AG04450 (cell line): ENCODE measurements at regions not wholly inside any gene's neighbourhood (a gene's known extent, or its start where the extent isn't known, plus 50 kb on each side); places are given as distances from the start of the nearest gene placed in this dataset.

Experiments used
- CTCF ChIA-PET: fragments of 300-600, 350-600 bp; formaldehyde crosslinking; extraction: SDS; loops from one replicate; lab custom pipeline; 2022; ENCODE audit warnings: antibody characterized with exemption, inconsistent platforms; lab: Charles Lee
- POLR2A ChIA-PET: fragments of 350-600 bp; formaldehyde crosslinking; extraction: SDS; loops from one replicate; lab custom pipeline; 2021; ENCODE audit warnings: antibody characterized with exemption, inconsistent platforms; lab: Yijun Ruan, JAX
- DNase-seq: peaks from one replicate; pipeline ENCODE4 v3.0.0-alpha.2; 2011; ENCODE audit warnings: low read depth, low spot score
- H3K27ac ChIP-seq: one replicate; pipeline ENCODE4 v1.5.1; 2012; ENCODE audit warnings: low read depth, low read length, control low read depth
- H3K27me3 ChIP-seq: one replicate; pipeline ENCODE4 v1.6.0; 2012; ENCODE audit warnings: low read length; ENCODE audit not compliant: control insufficient read depth, insufficient read depth
- H3K4me3 ChIP-seq: 2 replicates; pipeline ENCODE4 v1.5.1; 2011; ENCODE audit warnings: mild to moderate bottlenecking, low read depth, low read length, control low read depth
- H3K9me3 ChIP-seq: 2 replicates; pipeline ENCODE4 v1.5.1; 2012; ENCODE audit warnings: low read length; ENCODE audit not compliant: control insufficient read depth, insufficient read depth
- CTCF ChIP-seq: IDR thresholded peaks from 2 replicates; pipeline ENCODE4 v1.5.1; 2011; ENCODE audit warnings: low read depth, low read length, control low read depth, inconsistent platforms

- no peak overlapping the region for H3K4me3 ChIP-seq
- no peaks in the 10 kb centered on the region; the same call in 1 of the 2 replicates for H3K9me3 ChIP-seq
- DNase-seq: no peak
- no peak for TF ChIP-seq CTCF
- peaks cover 10% of the 10 kb centered on the region for H3K27me3 ChIP-seq
- ChIA-PET CTCF (no interaction called here), POLR2A (no interaction called here)
- H3K27ac ChIP-seq: no peak overlapping the region
Observed at GRCh38 chr15:81754078-81754477, 291.7 kb downstream of the MEX3B start.

- POLR2A ChIA-PET: interaction anchor here (0.6 kb wide), 1 partner anchor 436 kb away, joined by 10 read pairs; no protein-coding TSS in a partner anchor
- CTCF ChIA-PET: interaction anchor here (1.3 kb wide), 1 partner anchor 272 kb away, joined by 3 read pairs; no protein-coding TSS in a partner anchor
Observed at GRCh38 chr15:81752974-81753373, 292.8 kb downstream of the MEX3B start.

GRCh38 chr15:81752546-81752942, 293.3 kb downstream of the MEX3B start:
- POLR2A ChIA-PET: interaction anchor here (0.6 to 0.7 kb wide), 3 partner anchors 130 to 436 kb away, joined by 3 to 10 read pairs (median 3); no protein-coding TSS in a partner anchor

More at GRCh38 chr15:81752974-81753373, 292.8 kb downstream of the MEX3B start:
- 0 out of 2 replicates have a peak, but pooled peaks have one; percentile 19 for TF ChIP-seq CTCF
- peaks cover 3% of the 10 kb centered on the region for H3K27me3 ChIP-seq
- no peak overlapping the region for H3K4me3 ChIP-seq
- no peak for DNase-seq
- no peaks in the 10 kb centered on the region; the same call in 1 of the 2 replicates for H3K9me3 ChIP-seq
- H3K27ac ChIP-seq: no peak overlapping the region

GRCh38 chr15:81751816-81752545, 293.8 kb downstream of the MEX3B start:
- no peak for DNase-seq
- ChIA-PET CTCF (interaction anchor here (0.6 to 1.3 kb wide), 2 partner anchors 155 to 271 kb away, joined by 3 read pairs; no protein-coding TSS in a partner anchor), POLR2A (interaction anchor here (0.7 kb wide), 2 partner anchors 130 to 137 kb away, joined by 3 read pairs; no protein-coding TSS in a partner anchor)
- H3K27ac ChIP-seq: no peak overlapping the region
- no peak for TF ChIP-seq CTCF
- no peak overlapping the region for H3K4me3 ChIP-seq
- H3K9me3 ChIP-seq: no peaks in the 10 kb centered on the region; the same call in 1 of the 2 replicates
- H3K27me3 ChIP-seq: peaks cover 2% of the 10 kb centered on the region

More at GRCh38 chr15:81752546-81752942, 293.3 kb downstream of the MEX3B start:
- Histone ChIP-seq H3K27me3 (peaks cover 2% of the 10 kb centered on the region), H3K9me3 (no peaks in the 10 kb centered on the region; the same call in 1 of the 2 replicates), H3K4me3 (no peak overlapping the region), H3K27ac (no peak overlapping the region)
- TF ChIP-seq CTCF: no peak
- CTCF ChIA-PET: interaction anchor here (0.6 to 1.3 kb wide), 2 partner anchors 154 to 271 kb away, joined by 3 read pairs; no protein-coding TSS in a partner anchor
- no peak for DNase-seq

GRCh38 chr15:81751256-81751655, 294.6 kb downstream of the MEX3B start:
- POLR2A ChIA-PET: no interaction called here

More at GRCh38 chr15:81751256-81751655, 294.6 kb downstream of the MEX3B start:
- Histone ChIP-seq H3K27me3 (peaks cover 2% of the 10 kb centered on the region), H3K27ac (no peak overlapping the region), H3K9me3 (no peaks in the 10 kb centered on the region; the same call in 1 of the 2 replicates), H3K4me3 (no peak overlapping the region)
- no peak for DNase-seq
- CTCF ChIA-PET: no interaction called here
- TF ChIP-seq CTCF: no peak
